ENCODE measurements at regions not wholly inside any gene's neighbourhood (a gene's known extent, or its start where the extent isn't known, plus 50 kb on each side); places are given as distances from the start of the nearest gene placed in this dataset.

- DNase-seq (ENCODE audit: low read depth), result no peak
Observed at GRCh38 chr3:6512172-6512800, 348.6 kb upstream of the GRM7 start.

GRCh38 chr3:6516143-6516542 is 344.8 kb upstream of the GRM7 start:
- no peak for DNase-seq (ENCODE audit: low read depth)

GRCh38 chr3:6516694-6517093 is 344.2 kb upstream of the GRM7 start:
- no peak for DNase-seq (ENCODE audit: low read depth)

- DNase-seq (ENCODE audit: low read depth), result no peak
Observed at GRCh38 chr3:6518709-6519345, 342.1 kb upstream of the GRM7 start.

GRCh38 chr3:6521369-6522113 is 339.4 kb upstream of the GRM7 start:
- no peak for DNase-seq (ENCODE audit: low read depth)

- no peak for DNase-seq (ENCODE audit: low read depth)
Observed at GRCh38 chr3:6522191-6522590, 338.7 kb upstream of the GRM7 start.

GRCh38 chr3:6523043-6523442 is 337.9 kb upstream of the GRM7 start:
- DNase-seq (ENCODE audit: low read depth), result no peak

- no peak for DNase-seq (ENCODE audit: low read depth)
Observed at GRCh38 chr3:6524479-6524878, 336.4 kb upstream of the GRM7 start.

GRCh38 chr3:6526321-6526720 is 334.6 kb upstream of the GRM7 start:
- DNase-seq (ENCODE audit: low read depth), result no peak

- no peak for DNase-seq (ENCODE audit: low read depth)
Observed at GRCh38 chr3:6526861-6527260, 334.1 kb upstream of the GRM7 start.

- DNase-seq (ENCODE audit: low read depth), result no peak
Observed at GRCh38 chr3:6528951-6529350, 332.0 kb upstream of the GRM7 start.

- DNase-seq (ENCODE audit: low read depth), result no peak
Observed at GRCh38 chr3:6531153-6531552, 329.8 kb upstream of the GRM7 start.

GRCh38 chr3:6532101-6532500 is 328.8 kb upstream of the GRM7 start:
- no peak for DNase-seq (ENCODE audit: low read depth)

GRCh38 chr3:6540981-6541380 is 319.9 kb upstream of the GRM7 start:
- no peak for DNase-seq (ENCODE audit: low read depth)

GRCh38 chr3:6542795-6543194 is 318.1 kb upstream of the GRM7 start:
- DNase-seq (ENCODE audit: low read depth), result no peak

GRCh38 chr3:6549296-6549695 is 311.6 kb upstream of the GRM7 start:
- DNase-seq (ENCODE audit: low read depth), result no peak

- no peak for DNase-seq (ENCODE audit: low read depth)
Observed at GRCh38 chr3:6551165-6551564, 309.8 kb upstream of the GRM7 start.

- DNase-seq (ENCODE audit: low read depth), result no peak
Observed at GRCh38 chr3:6560259-6560658, 300.7 kb upstream of the GRM7 start.

- no peak for DNase-seq (ENCODE audit: low read depth)
Observed at GRCh38 chr3:6567241-6567640, 293.7 kb upstream of the GRM7 start.

- no peak for DNase-seq (ENCODE audit: low read depth)
Observed at GRCh38 chr3:6568999-6569493, 291.9 kb upstream of the GRM7 start.

GRCh38 chr3:6571448-6571847 is 289.5 kb upstream of the GRM7 start:
- no peak for DNase-seq (ENCODE audit: low read depth)

GRCh38 chr3:6577584-6577983 is 283.3 kb upstream of the GRM7 start:
- no peak for DNase-seq (ENCODE audit: low read depth)

GRCh38 chr3:6578526-6578925 is 282.4 kb upstream of the GRM7 start:
- DNase-seq (ENCODE audit: low read depth), result no peak
